ENCODE measurements at regions not wholly inside any gene's neighbourhood (a gene's known extent, or its start where the extent isn't known, plus 50 kb on each side); places are given as distances from the start of the nearest gene placed in this dataset.

- TF ChIP-seq ZBTB26 (CRISPR knock-in tag; IDR thresholded peaks at IDR 0.05) (no peak), MLX (CRISPR knock-in tag; conservative IDR thresholded peaks at IDR 0.05) (no peak), DPF2 (IDR thresholded peaks at IDR 0.05) (no peak), CBX1 (IDR thresholded peaks at IDR 0.05; ENCODE audit: low read depth) (no peak), MAFF (IDR thresholded peaks at IDR 0.05; ENCODE audit: low read length) (no peak), ZBTB34 (CRISPR knock-in tag; IDR thresholded peaks at IDR 0.05) (no peak), MCM5 (IDR thresholded peaks at IDR 0.05; ENCODE audit: low read depth) (no peak), REST (IDR thresholded peaks at IDR 0.05; ENCODE audit: borderline replicate concordance) (no peak), REST (CRISPR knock-in tag; IDR thresholded peaks at IDR 0.05; ENCODE audit: low read depth) (no peak)
These were observed 85.5 kb upstream of the MRPS22 start (continued) for GRCh38 chr3:139258276-139258675.
